ENCODE measurements at regions not wholly inside any gene's neighbourhood (a gene's known extent, or its start where the extent isn't known, plus 50 kb on each side); places are given as distances from the start of the nearest gene placed in this dataset.

GRCh38 chr9:81787747-81788632, 98.6 kb upstream of the TLE1 start:
- TF ChIP-seq, protein P1, sequence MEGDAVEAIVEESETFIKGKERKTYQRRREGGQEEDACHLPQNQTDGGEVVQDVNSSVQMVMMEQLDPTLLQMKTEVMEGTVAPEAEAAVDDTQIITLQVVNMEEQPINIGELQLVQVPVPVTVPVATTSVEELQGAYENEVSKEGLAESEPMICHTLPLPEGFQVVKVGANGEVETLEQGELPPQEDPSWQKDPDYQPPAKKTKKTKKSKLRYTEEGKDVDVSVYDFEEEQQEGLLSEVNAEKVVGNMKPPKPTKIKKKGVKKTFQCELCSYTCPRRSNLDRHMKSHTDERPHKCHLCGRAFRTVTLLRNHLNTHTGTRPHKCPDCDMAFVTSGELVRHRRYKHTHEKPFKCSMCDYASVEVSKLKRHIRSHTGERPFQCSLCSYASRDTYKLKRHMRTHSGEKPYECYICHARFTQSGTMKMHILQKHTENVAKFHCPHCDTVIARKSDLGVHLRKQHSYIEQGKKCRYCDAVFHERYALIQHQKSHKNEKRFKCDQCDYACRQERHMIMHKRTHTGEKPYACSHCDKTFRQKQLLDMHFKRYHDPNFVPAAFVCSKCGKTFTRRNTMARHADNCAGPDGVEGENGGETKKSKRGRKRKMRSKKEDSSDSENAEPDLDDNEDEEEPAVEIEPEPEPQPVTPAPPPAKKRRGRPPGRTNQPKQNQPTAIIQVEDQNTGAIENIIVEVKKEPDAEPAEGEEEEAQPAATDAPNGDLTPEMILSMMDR (IDR thresholded peaks at IDR 0.05 in 2 of 3, conservative IDR thresholded peaks at IDR 0.05 in 1 of 3; ENCODE audit: control insufficient read depth in 2 of 3, extremely low read depth in 1 of 3, insufficient read depth in 1 of 3, low read depth in 3 of 3, low read length in 3 of 3) = no peak
- TF ChIP-seq E4F1 (IDR thresholded peaks at IDR 0.05; ENCODE audit: borderline replicate concordance, partially characterized antibody) = no peak
- no peak for TF ChIP-seq NBN (IDR thresholded peaks at IDR 0.05)
- no peak for TF ChIP-seq ZBTB33 (IDR thresholded peaks at IDR 0.05)
- no peak for TF ChIP-seq EZH2 (IDR thresholded peaks at IDR 0.05; ENCODE audit: borderline replicate concordance, control insufficient read depth, low read depth, low read length)
- TF ChIP-seq, protein P2, sequence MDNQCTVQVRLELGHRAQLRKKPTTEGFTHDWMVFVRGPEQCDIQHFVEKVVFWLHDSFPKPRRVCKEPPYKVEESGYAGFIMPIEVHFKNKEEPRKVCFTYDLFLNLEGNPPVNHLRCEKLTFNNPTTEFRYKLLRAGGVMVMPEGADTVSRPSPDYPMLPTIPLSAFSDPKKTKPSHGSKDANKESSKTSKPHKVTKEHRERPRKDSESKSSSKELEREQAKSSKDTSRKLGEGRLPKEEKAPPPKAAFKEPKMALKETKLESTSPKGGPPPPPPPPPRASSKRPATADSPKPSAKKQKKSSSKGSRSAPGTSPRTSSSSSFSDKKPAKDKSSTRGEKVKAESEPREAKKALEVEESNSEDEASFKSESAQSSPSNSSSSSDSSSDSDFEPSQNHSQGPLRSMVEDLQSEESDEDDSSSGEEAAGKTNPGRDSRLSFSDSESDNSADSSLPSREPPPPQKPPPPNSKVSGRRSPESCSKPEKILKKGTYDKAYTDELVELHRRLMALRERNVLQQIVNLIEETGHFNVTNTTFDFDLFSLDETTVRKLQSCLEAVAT (IDR thresholded peaks at IDR 0.05) = no peak
- no peak for TF ChIP-seq MAX (IDR thresholded peaks at IDR 0.05; ENCODE audit: low read depth, low read length)
- no peak for TF ChIP-seq POLR2AphosphoS5 (IDR thresholded peaks at IDR 0.05; ENCODE audit: low read length)
